Heart left ventricle (tissue), 13 donors: ENCODE measurements at regions not wholly inside any gene's neighbourhood (a gene's known extent, or its start where the extent isn't known, plus 50 kb on each side); places are given as distances from the start of the nearest gene placed in this dataset.

Source experiments
- POLR2A ChIP-seq, 2 donors: fragments of 450-650 bp; IDR thresholded peaks; one replicate each; pipeline ENCODE4 v1.6.1; 2017; ENCODE audit warnings: antibody characterized with exemption in 2 of 2, mild to moderate bottlenecking in 2 of 2, moderate library complexity in 2 of 2
- TF ChIP-seq, protein P1 (sequence below), 12 donors: fragments of 200-600 bp; sonication (generic) in 4 of 12; IDR thresholded peaks; one replicate each; pipeline versions ENCODE4 v1.5.0 to v1.8.0; 2018 to 2022; ENCODE audit warnings: antibody characterized with exemption in 12 of 12, mild to moderate bottlenecking in 5 of 12
- donor health status: ischemic (EF 13 %, LVEDD 7.1; RV severe dilation, severe dysfunction).
- donor health status: DM: no; HTN: yes; CAD: no.
- donor health status: DM: no; HTN: no; CAD: no.
- donor health status: ischemic (EF 25% LVEDD 6.9; RV normal size, moderate dysfunction).
- donor health status: ischemic (EF 25% LVEDD 5.7; RV mildly dilated, moderate dysfunction).
- donor health status: ischemic (EF 35%, LVEDD 5.7; RV mildly dilated, moderate dysfunction).
- donor health status: nonischemic (EF 11% LVEDD 7.7; RV severe dilation, severe dysfunction).
- donor health status: DM: yes; HTN: yes; CAD: no.
- donor health status: PGD.
- donor health status: ischemic (EF 29% LVEDD 5.4; RV normal size, mild dysfunction).
- donor health status: nonischemic (EF 23%, LVEDD 6.1; RV moderate dilation, normal function).

- TF ChIP-seq, protein P1, sequence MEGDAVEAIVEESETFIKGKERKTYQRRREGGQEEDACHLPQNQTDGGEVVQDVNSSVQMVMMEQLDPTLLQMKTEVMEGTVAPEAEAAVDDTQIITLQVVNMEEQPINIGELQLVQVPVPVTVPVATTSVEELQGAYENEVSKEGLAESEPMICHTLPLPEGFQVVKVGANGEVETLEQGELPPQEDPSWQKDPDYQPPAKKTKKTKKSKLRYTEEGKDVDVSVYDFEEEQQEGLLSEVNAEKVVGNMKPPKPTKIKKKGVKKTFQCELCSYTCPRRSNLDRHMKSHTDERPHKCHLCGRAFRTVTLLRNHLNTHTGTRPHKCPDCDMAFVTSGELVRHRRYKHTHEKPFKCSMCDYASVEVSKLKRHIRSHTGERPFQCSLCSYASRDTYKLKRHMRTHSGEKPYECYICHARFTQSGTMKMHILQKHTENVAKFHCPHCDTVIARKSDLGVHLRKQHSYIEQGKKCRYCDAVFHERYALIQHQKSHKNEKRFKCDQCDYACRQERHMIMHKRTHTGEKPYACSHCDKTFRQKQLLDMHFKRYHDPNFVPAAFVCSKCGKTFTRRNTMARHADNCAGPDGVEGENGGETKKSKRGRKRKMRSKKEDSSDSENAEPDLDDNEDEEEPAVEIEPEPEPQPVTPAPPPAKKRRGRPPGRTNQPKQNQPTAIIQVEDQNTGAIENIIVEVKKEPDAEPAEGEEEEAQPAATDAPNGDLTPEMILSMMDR (IDR thresholded peaks at IDR 0.05): no peak
- TF ChIP-seq POLR2A (IDR thresholded peaks at IDR 0.05): no peak
Observed at GRCh38 chr7:18226598-18226997, 199.0 kb upstream of the PRPS1L1 start.
